Lower lobe of right lung (tissue), 2 donors: ENCODE measurements at regions not wholly inside any gene's neighbourhood (a gene's known extent, or its start where the extent isn't known, plus 50 kb on each side); places are given as distances from the start of the nearest gene placed in this dataset.

ENCODE experiments used
- ATAC-seq, 2 donors: fragments of 200-7000 bp; cut with Tn5 transposase; one replicate each; pipeline ENCODE4 v1.9.1; 2020 to 2022; ENCODE audit warnings: mild to moderate bottlenecking in 2 of 2, moderate library complexity in 2 of 2
- DNase-seq: peaks from one replicate; pipeline ENCODE4 v3.0.0-alpha.2; 2020
- H3K27ac ChIP-seq: fragments of 200-600 bp; one replicate; pipeline ENCODE4 v1.8.0; 2022
- H3K27me3 ChIP-seq: fragments of 200-600 bp; one replicate; pipeline ENCODE4 v1.8.0; 2022; ENCODE audit warnings: low read depth
- H3K36me3 ChIP-seq: fragments of 200-600 bp; one replicate; pipeline ENCODE4 v1.8.0; 2022; ENCODE audit warnings: mild to moderate bottlenecking
- H3K4me1 ChIP-seq: fragments of 200-600 bp; one replicate; pipeline ENCODE4 v1.8.0; 2022
- H3K4me3 ChIP-seq: fragments of 200-600 bp; one replicate; pipeline ENCODE4 v1.8.0; 2022; ENCODE audit warnings: mild to moderate bottlenecking
- H3K9me3 ChIP-seq: fragments of 200-600 bp; one replicate; pipeline ENCODE4 v1.8.0; 2022
- intact Hi-C: fragments of 100-400 bp; cut with DNase I; formaldehyde crosslinking; loops from one replicate; pipeline ENCODE4 v1.11.0; 2022
- TF ChIP-seq, protein P1 (sequence below): fragments of 200-600 bp; IDR thresholded peaks from one replicate; pipeline ENCODE4 v1.8.0; 2022; ENCODE audit warnings: antibody characterized with exemption, mild to moderate bottlenecking
- donor health status: DM: no; HTN: yes; CAD: no; lungs with severe emphysema.

DNA sequence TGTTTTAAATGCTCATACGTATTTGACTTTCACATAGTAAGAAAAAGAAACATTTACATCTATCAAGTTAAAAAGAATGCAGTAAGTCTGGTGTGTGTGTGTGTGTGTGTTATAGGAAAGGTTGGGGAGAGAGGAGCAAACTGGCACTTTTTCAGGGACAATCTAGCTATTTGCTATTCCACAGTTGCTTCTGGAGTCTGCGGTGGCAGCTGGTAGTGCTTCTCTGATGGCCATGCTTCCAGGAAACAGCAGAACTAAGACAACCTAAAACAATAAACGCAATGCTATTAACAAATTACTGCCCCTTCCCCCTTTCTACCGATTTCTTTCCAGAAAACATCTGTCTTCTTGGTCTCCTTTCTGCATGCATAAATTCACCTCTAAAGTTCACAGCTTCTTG is 70.0 kb upstream of the CDH10 start:
- no peak overlapping the region for H3K27ac ChIP-seq
- no peaks in the 10 kb centered on the region for H3K27me3 ChIP-seq
- H3K36me3 ChIP-seq = no peaks in the 10 kb centered on the region
- DNase-seq = no peak
- no peaks in the 10 kb centered on the region for H3K4me1 ChIP-seq
- no peak overlapping the region for H3K4me3 ChIP-seq
- H3K9me3 ChIP-seq = no peaks in the 10 kb centered on the region
- TF ChIP-seq, protein P1, sequence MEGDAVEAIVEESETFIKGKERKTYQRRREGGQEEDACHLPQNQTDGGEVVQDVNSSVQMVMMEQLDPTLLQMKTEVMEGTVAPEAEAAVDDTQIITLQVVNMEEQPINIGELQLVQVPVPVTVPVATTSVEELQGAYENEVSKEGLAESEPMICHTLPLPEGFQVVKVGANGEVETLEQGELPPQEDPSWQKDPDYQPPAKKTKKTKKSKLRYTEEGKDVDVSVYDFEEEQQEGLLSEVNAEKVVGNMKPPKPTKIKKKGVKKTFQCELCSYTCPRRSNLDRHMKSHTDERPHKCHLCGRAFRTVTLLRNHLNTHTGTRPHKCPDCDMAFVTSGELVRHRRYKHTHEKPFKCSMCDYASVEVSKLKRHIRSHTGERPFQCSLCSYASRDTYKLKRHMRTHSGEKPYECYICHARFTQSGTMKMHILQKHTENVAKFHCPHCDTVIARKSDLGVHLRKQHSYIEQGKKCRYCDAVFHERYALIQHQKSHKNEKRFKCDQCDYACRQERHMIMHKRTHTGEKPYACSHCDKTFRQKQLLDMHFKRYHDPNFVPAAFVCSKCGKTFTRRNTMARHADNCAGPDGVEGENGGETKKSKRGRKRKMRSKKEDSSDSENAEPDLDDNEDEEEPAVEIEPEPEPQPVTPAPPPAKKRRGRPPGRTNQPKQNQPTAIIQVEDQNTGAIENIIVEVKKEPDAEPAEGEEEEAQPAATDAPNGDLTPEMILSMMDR = no peak
- intact Hi-C loops = no loop called here
- no peak for ATAC-seq

DNA sequence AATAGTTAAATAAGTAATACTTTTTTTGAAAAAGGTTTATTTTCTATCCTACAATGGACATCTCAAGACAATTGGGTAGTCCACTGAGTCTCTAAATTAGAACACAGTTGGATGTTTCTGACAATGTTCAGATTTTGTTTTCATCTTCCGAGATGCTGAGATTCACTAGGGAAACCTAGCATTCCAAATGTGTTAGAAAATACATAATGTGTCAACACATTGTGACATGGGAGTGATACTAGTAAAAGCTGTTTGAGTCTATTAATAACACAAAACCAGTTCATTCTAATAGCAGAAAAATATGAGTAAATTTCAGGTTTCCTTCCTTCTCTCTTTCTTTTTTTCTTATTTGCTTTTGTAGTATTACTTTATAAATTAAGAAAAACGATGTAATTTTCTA is 68.2 kb upstream of the CDH10 start:
- H3K9me3 ChIP-seq = no peaks in the 10 kb centered on the region
- intact Hi-C loops = no loop called here
- DNase-seq (no peak), ATAC-seq (no peak)
- H3K4me3 ChIP-seq = no peak overlapping the region
- no peak overlapping the region for H3K27ac ChIP-seq
- H3K4me1 ChIP-seq = no peaks in the 10 kb centered on the region
- no peaks in the 10 kb centered on the region for H3K27me3 ChIP-seq
- TF ChIP-seq, protein P1 = no peak
- no peaks in the 10 kb centered on the region for H3K36me3 ChIP-seq

GRCh38 chr5:24712047-24712446 is 67.3 kb upstream of the CDH10 start:
- ATAC-seq (no peak), DNase-seq (no peak)
- Histone ChIP-seq H3K4me1 (no peaks in the 10 kb centered on the region), H3K36me3 (no peaks in the 10 kb centered on the region), H3K4me3 (no peak overlapping the region), H3K27me3 (no peaks in the 10 kb centered on the region), H3K27ac (no peak overlapping the region), H3K9me3 (no peaks in the 10 kb centered on the region)
- TF ChIP-seq, protein P1 = no peak
- intact Hi-C loops = no loop called here

GRCh38 chr5:24703934-24704333 is 59.2 kb upstream of the CDH10 start:
- no peaks in the 10 kb centered on the region for H3K27me3 ChIP-seq
- intact Hi-C loops = no loop called here
- H3K27ac ChIP-seq = no peak overlapping the region
- DNase-seq = no peak
- no peaks in the 10 kb centered on the region for H3K4me1 ChIP-seq
- H3K36me3 ChIP-seq = no peaks in the 10 kb centered on the region
- TF ChIP-seq, protein P1 = no peak
- no peaks in the 10 kb centered on the region for H3K9me3 ChIP-seq
- H3K4me3 ChIP-seq = no peak overlapping the region
- no peak for ATAC-seq
